Neuronal stem cell (in vitro differentiated cells): ENCODE measurements at regions not wholly inside any gene's neighbourhood (a gene's known extent, or its start where the extent isn't known, plus 50 kb on each side); places are given as distances from the start of the nearest gene placed in this dataset.

Source experiments
- DNase-seq: peaks from one replicate; pipeline ENCODE4 v3.0.0-alpha.2; 2013; ENCODE audit warnings: low spot score
- H2AFZ ChIP-seq: one replicate; pipeline ENCODE4 v1.6.1; 2013; ENCODE audit warnings: mild to moderate bottlenecking, low read length, inconsistent platforms
- H2AK5ac ChIP-seq: 2 replicates; pipeline ENCODE4 v1.6.1; 2013; ENCODE audit warnings: low read depth, mild to moderate bottlenecking, inconsistent platforms, low read length, moderate library complexity, mixed read lengths
- H2BK120ac ChIP-seq: 2 replicates; pipeline ENCODE4 v1.6.1; 2013; ENCODE audit warnings: low read depth, mild to moderate bottlenecking, inconsistent platforms, low read length, moderate library complexity, mixed read lengths
- H2BK12ac ChIP-seq: one replicate; pipeline ENCODE4 v1.6.1; 2013; ENCODE audit warnings: low read length, inconsistent platforms
- H2BK15ac ChIP-seq: 2 replicates; pipeline ENCODE4 v1.6.1; 2013; ENCODE audit warnings: mild to moderate bottlenecking, low read length, inconsistent platforms, mixed read lengths
- H2BK5ac ChIP-seq: one replicate; pipeline ENCODE4 v1.6.1; 2013; ENCODE audit warnings: inconsistent platforms, mild to moderate bottlenecking, low read length, moderate library complexity
- H3K14ac ChIP-seq: one replicate; pipeline ENCODE4 v1.6.1; 2013; ENCODE audit warnings: low read length, inconsistent platforms
- H3K18ac ChIP-seq: 2 replicates; pipeline ENCODE4 v1.6.1; 2013; ENCODE audit warnings: low read length, inconsistent platforms
- H3K23ac ChIP-seq: 2 replicates; pipeline ENCODE4 v1.6.1; 2013; ENCODE audit warnings: low read depth, mild to moderate bottlenecking, mixed read lengths, low read length, inconsistent platforms; ENCODE audit not compliant: poor library complexity
- H3K27ac ChIP-seq: replicated peaks from 3 replicates; pipeline ENCODE4 v1.5.1; 2013; ENCODE audit warnings: low read length, inconsistent platforms
- H3K27me3 ChIP-seq, 3 experiments: 2 replicates each; pipeline ENCODE4 v1.6.1; 2013; ENCODE audit warnings: low read length in 3 of 3, mild to moderate bottlenecking in 2 of 3, inconsistent platforms in 1 of 3, low read depth in 1 of 3, mixed read lengths in 1 of 3, moderate library complexity in 1 of 3; ENCODE audit not compliant: control insufficient read depth in 3 of 3, insufficient read depth in 3 of 3
- H3K36me3 ChIP-seq, 2 donors: replicated peaks in 1 of 2; 2 replicates each; pipeline ENCODE4 v1.6.1; 2013; ENCODE audit warnings: low read length in 2 of 2; ENCODE audit not compliant: control insufficient read depth in 2 of 2, insufficient read depth in 2 of 2
- H3K4ac ChIP-seq: 2 replicates; pipeline ENCODE4 v1.6.1; 2013; ENCODE audit warnings: inconsistent platforms, mild to moderate bottlenecking, low read length, moderate library complexity
- H3K4me1 ChIP-seq, 2 donors: 1 replicate in 1 of 2; 2 replicates in 1 of 2; pipeline ENCODE4 v1.6.1; 2013; ENCODE audit warnings: low read length in 2 of 2, low read depth in 1 of 2; ENCODE audit not compliant: control insufficient read depth in 2 of 2, insufficient read depth in 1 of 2
- H3K4me2 ChIP-seq: one replicate; pipeline ENCODE4 v1.6.1; 2013; ENCODE audit warnings: mild to moderate bottlenecking, low read length, inconsistent platforms; ENCODE audit not compliant: insufficient read depth, poor library complexity, severe bottlenecking
- H3K4me3 ChIP-seq, 2 donors: 2 replicates each; pipeline ENCODE4 v1.5.1; 2013; ENCODE audit warnings: low read length in 2 of 2, mild to moderate bottlenecking in 2 of 2, inconsistent platforms in 1 of 2, moderate library complexity in 1 of 2
- H3K79me1 ChIP-seq: one replicate; pipeline ENCODE4 v1.6.1; 2013; ENCODE audit warnings: low read depth, mild to moderate bottlenecking, inconsistent platforms, low read length, moderate library complexity
- H3K9ac ChIP-seq: one replicate; pipeline ENCODE4 v1.6.1; 2013; ENCODE audit warnings: mild to moderate bottlenecking, low read depth, low read length, inconsistent platforms; ENCODE audit not compliant: poor library complexity
- H3K9me3 ChIP-seq, 2 donors: replicated peaks in 1 of 2; 2 replicates each; pipeline versions ENCODE3 to v1.6.1; 2013; ENCODE audit warnings: low read length in 2 of 2, mild to moderate bottlenecking in 2 of 2, inconsistent platforms in 1 of 2, low read depth in 1 of 2, mixed read lengths in 1 of 2, moderate library complexity in 1 of 2; ENCODE audit not compliant: control insufficient read depth in 2 of 2, insufficient read depth in 1 of 2
- H4K8ac ChIP-seq: one replicate; pipeline ENCODE4 v1.6.1; 2013; ENCODE audit warnings: low read depth, mild to moderate bottlenecking, inconsistent platforms, low read length, moderate library complexity
- H4K91ac ChIP-seq: one replicate; pipeline ENCODE4 v1.6.1; 2013; ENCODE audit warnings: low read length, low read depth, mild to moderate bottlenecking, inconsistent platforms; ENCODE audit not compliant: poor library complexity
- WGBS, 2 donors: extraction: QIAGEN DNeasy Blood & Tissue Kit; methylation state at CpG; one replicate each; pipeline ENCODE4 v1.1.7; 2013; ENCODE audit warnings: missing lambda C conversion rate in 2 of 2, mixed read lengths in 1 of 2; ENCODE audit not compliant: insufficient read length in 2 of 2, insufficient replicate concordance in 1 of 2; ENCODE audit errors: extremely low coverage in 2 of 2; 5-methylcytosine and 5-hydroxymethylcytosine counted together

GRCh38 chr13:74667656-74668203, 533.5 kb upstream of the KLF12 start:
- no peak overlapping the region for H3K4me2 ChIP-seq
- H3K4me3 ChIP-seq, result no peak overlapping the region
- no peak overlapping the region for H3K18ac ChIP-seq
- H4K91ac ChIP-seq, result no peak overlapping the region
- H3K27ac ChIP-seq, result no peak overlapping the region
- H2AFZ ChIP-seq, result peak overlapping the region; percentile 24
- no peak overlapping the region for H3K4ac ChIP-seq
- no peak overlapping the region for H4K8ac ChIP-seq
- H3K9me3 ChIP-seq, result peaks cover 0 to 5% of the 10 kb centered on the region in 2 donors
- no peak overlapping the region for H2AK5ac ChIP-seq
- H3K36me3 ChIP-seq, result no peaks in the 10 kb centered on the region
- no peaks in the 10 kb centered on the region for H3K4me1 ChIP-seq
- no peak overlapping the region for H3K9ac ChIP-seq
- no peak overlapping the region for H2BK120ac ChIP-seq
- H2BK5ac ChIP-seq, result no peak overlapping the region
- no peak overlapping the region for H3K23ac ChIP-seq
- no peak for DNase-seq
- H2BK12ac ChIP-seq, result no peak overlapping the region
- no CpG with 5 or more reads among the region's 3 CpGs for WGBS, 2 donors
- H3K79me1 ChIP-seq, result no peaks in the 10 kb centered on the region
- no peak overlapping the region for H2BK15ac ChIP-seq
- no peaks in the 10 kb centered on the region for H3K27me3 ChIP-seq
- H3K14ac ChIP-seq, result no peak overlapping the region

GRCh38 chr13:74662905-74663304, 528.7 kb upstream of the KLF12 start:
- Histone ChIP-seq H3K9ac (no peak overlapping the region), H3K4ac (no peak overlapping the region), H2AFZ (peak overlapping the region; percentile 40), H4K8ac (no peak overlapping the region), H3K4me1 (no peaks in the 10 kb centered on the region), H3K27me3 (no peaks in the 10 kb centered on the region), H2AK5ac (no peak overlapping the region), H2BK15ac (no peak overlapping the region), H3K36me3 (no peaks in the 10 kb centered on the region), H3K4me2 (no peak overlapping the region), H3K79me1 (no peaks in the 10 kb centered on the region), H4K91ac (no peak overlapping the region), H3K4me3 (no peak overlapping the region), H3K27ac (no peak overlapping the region), H3K14ac (no peak overlapping the region), H2BK5ac (no peak overlapping the region), H2BK120ac (no peak overlapping the region), H3K23ac (no peak overlapping the region), H3K18ac (no peak overlapping the region), H2BK12ac (no peak overlapping the region), H3K9me3 (peaks cover 1 to 6% of the 10 kb centered on the region in 2 donors)
- no CpG with 5 or more reads among the region's 2 CpGs for WGBS, 2 donors
- DNase-seq, result no peak

GRCh38 chr13:74661851-74662250, 527.6 kb upstream of the KLF12 start:
- H3K9ac ChIP-seq, result no peak overlapping the region
- H2BK15ac ChIP-seq, result no peak overlapping the region
- H2BK12ac ChIP-seq, result no peak overlapping the region
- H4K8ac ChIP-seq, result no peak overlapping the region
- H3K4ac ChIP-seq, result no peak overlapping the region
- H3K27ac ChIP-seq, result no peak overlapping the region
- no peak overlapping the region for H3K4me2 ChIP-seq
- H2BK5ac ChIP-seq, result no peak overlapping the region
- no peak overlapping the region for H4K91ac ChIP-seq
- H3K36me3 ChIP-seq, result no peaks in the 10 kb centered on the region
- H3K4me1 ChIP-seq, result no peaks in the 10 kb centered on the region
- H2AK5ac ChIP-seq, result no peak overlapping the region
- H3K27me3 ChIP-seq, result no peaks in the 10 kb centered on the region
- no peak overlapping the region for H3K4me3 ChIP-seq
- no CpG with 5 or more reads among the region's 2 CpGs for whole genome bisulfite sequencing, 2 donors
- no peak overlapping the region for H3K23ac ChIP-seq
- no peak overlapping the region for H3K14ac ChIP-seq
- no peak overlapping the region for H3K18ac ChIP-seq
- peaks cover 1 to 11% of the 10 kb centered on the region in 2 donors for H3K9me3 ChIP-seq
- no peaks in the 10 kb centered on the region for H3K79me1 ChIP-seq
- no peak for DNase-seq
- H2BK120ac ChIP-seq, result no peak overlapping the region
- H2AFZ ChIP-seq, result no peak overlapping the region

GRCh38 chr13:74657765-74658164, 523.6 kb upstream of the KLF12 start:
- Histone ChIP-seq H2AK5ac (no peak overlapping the region), H3K4me1 (no peaks in the 10 kb centered on the region), H3K27ac (no peak overlapping the region), H2BK120ac (no peak overlapping the region), H3K18ac (no peak overlapping the region), H3K4ac (no peak overlapping the region), H4K91ac (no peak overlapping the region), H3K4me3 (no peak overlapping the region), H2BK12ac (no peak overlapping the region), H3K14ac (no peak overlapping the region), H3K36me3 (no peaks in the 10 kb centered on the region), H3K9me3 (peaks cover 1 to 11% of the 10 kb centered on the region in 2 donors), H4K8ac (no peak overlapping the region), H3K23ac (no peak overlapping the region), H3K4me2 (no peak overlapping the region), H2AFZ (no peak overlapping the region), H3K27me3 (no peaks in the 10 kb centered on the region), H3K9ac (no peak overlapping the region), H3K79me1 (no peaks in the 10 kb centered on the region), H2BK5ac (no peak overlapping the region), H2BK15ac (no peak overlapping the region)
- no peak for DNase-seq
- WGBS, 2 donors, result no CpG with 5 or more reads among the region's 1 CpG
